Neural progenitor cell (in vitro differentiated cells): ENCODE measurements at regions not wholly inside any gene's neighbourhood (a gene's known extent, or its start where the extent isn't known, plus 50 kb on each side); places are given as distances from the start of the nearest gene placed in this dataset.
"Not testable (repeated sequence)": the region's sequence is repeated elsewhere in the genome, so short reads cannot be mapped to it uniquely, and the experiment has no call there.

Experiments used
- DNase-seq: peaks from one replicate; pipeline ENCODE4 v3.0.0-alpha.2; 2016; ENCODE audit warnings: low spot score
- H2AFZ ChIP-seq: fragments of 200-600 bp; sonication (generic); replicated peaks from 2 replicates; pipeline ENCODE4 v1.6.1; 2016; ENCODE audit warnings: antibody characterized with exemption
- H3F3A ChIP-seq: fragments of 200-600 bp; sonication (generic); 2 replicates; pipeline ENCODE4 v1.6.1; 2016; ENCODE audit warnings: antibody characterized with exemption, low read depth
- H3K27ac ChIP-seq: fragments of 200-600 bp; sonication (generic); 2 replicates; pipeline ENCODE4 v1.5.1; 2016; ENCODE audit warnings: mild to moderate bottlenecking
- H3K27me3 ChIP-seq: fragments of 200-600 bp; sonication (generic); 2 replicates; pipeline ENCODE4 v1.6.1; 2016; ENCODE audit warnings: mild to moderate bottlenecking, moderate library complexity
- H3K36me3 ChIP-seq: fragments of 200-600 bp; sonication (generic); 2 replicates; pipeline ENCODE4 v1.5.1; 2016
- H3K4me1 ChIP-seq: fragments of 200-600 bp; sonication (generic); 2 replicates; pipeline ENCODE4 v1.6.1; 2016; ENCODE audit warnings: mixed run types
- H3K4me2 ChIP-seq: fragments of 200-600 bp; sonication (generic); 2 replicates; pipeline ENCODE4 v1.6.1; 2016
- H3K4me3 ChIP-seq: fragments of 200-600 bp; sonication (generic); 2 replicates; pipeline ENCODE4 v1.5.1; 2016
- H3K79me2 ChIP-seq: fragments of 200-600 bp; sonication (generic); 2 replicates; pipeline ENCODE4 v1.6.1; 2016; ENCODE audit warnings: low read depth
- H3K9ac ChIP-seq: fragments of 200-600 bp; sonication (generic); 2 replicates; pipeline ENCODE4 v1.6.1; 2016
- H3K9me3 ChIP-seq: fragments of 200-600 bp; sonication (generic); 2 replicates; pipeline ENCODE4 v1.5.1; 2016; ENCODE audit warnings: low read depth
- H4K20me1 ChIP-seq: fragments of 200-600 bp; sonication (generic); 2 replicates; pipeline ENCODE4 v1.6.1; 2016; ENCODE audit warnings: low read depth
- H3K27ac Mint-ChIP-seq: 3 replicates; pipeline ENCODE4 v1.8.0; 2021; ENCODE audit warnings: mixed read lengths
- H3K27me3 Mint-ChIP-seq: 2 replicates; pipeline ENCODE4 v1.8.0; 2022; ENCODE audit warnings: low read depth, mild to moderate bottlenecking, inconsistent platforms, moderate library complexity, mixed read lengths; ENCODE audit not compliant: insufficient read depth
- H3K36me3 Mint-ChIP-seq: 3 replicates; pipeline ENCODE4 v1.8.0; 2021; ENCODE audit warnings: mixed read lengths
- H3K4me1 Mint-ChIP-seq: 3 replicates; pipeline ENCODE4 v1.8.0; 2021; ENCODE audit warnings: mixed read lengths
- H3K4me3 Mint-ChIP-seq: 3 replicates; pipeline ENCODE4 v1.8.0; 2021; ENCODE audit warnings: mild to moderate bottlenecking, moderate library complexity, mixed read lengths
- H3K9me3 Mint-ChIP-seq: 3 replicates; pipeline ENCODE4 v1.8.0; 2020; ENCODE audit warnings: mixed read lengths
- CTCF ChIP-seq: fragments of 200-600 bp; sonication (generic); IDR thresholded peaks from 2 replicates; pipeline ENCODE4 v1.5.1; 2017; ENCODE audit warnings: antibody characterized with exemption, mild to moderate bottlenecking
- EZH2 ChIP-seq: fragments of 200-600 bp; sonication (generic); IDR thresholded peaks from 2 replicates; pipeline ENCODE4 v1.6.1; 2017; ENCODE audit warnings: antibody characterized with exemption, mild to moderate bottlenecking, moderate library complexity
- EZH2phosphoT487 ChIP-seq: fragments of 200-600 bp; sonication (generic); IDR thresholded peaks from 2 replicates; pipeline ENCODE4 v1.6.1; 2017; ENCODE audit warnings: antibody characterized with exemption

- H3K4me3 Mint-ChIP-seq = no peak overlapping the region
- no peak overlapping the region for H3K4me3 ChIP-seq
- no peak overlapping the region for H3K27ac ChIP-seq
- no peaks in the 10 kb centered on the region for H3K27me3 ChIP-seq
- no peak for TF ChIP-seq EZH2phosphoT487
- TF ChIP-seq EZH2 = no peak
- no peak for TF ChIP-seq CTCF
- no peaks in the 10 kb centered on the region for H3K9me3 ChIP-seq
- H3K27ac Mint-ChIP-seq = no peak overlapping the region
- H2AFZ ChIP-seq = no peak overlapping the region
- no peaks in the 10 kb centered on the region for H3K4me1 ChIP-seq
- no peak overlapping the region for H3K4me2 ChIP-seq
- no peaks in the 10 kb centered on the region for H3K79me2 ChIP-seq
- H3K9me3 Mint-ChIP-seq = peaks cover 2% of the 10 kb centered on the region
- H3F3A ChIP-seq = no peaks in the 10 kb centered on the region
- no peak overlapping the region for H3K9ac ChIP-seq
- H3K36me3 Mint-ChIP-seq = no peaks in the 10 kb centered on the region
- H3K36me3 ChIP-seq = no peaks in the 10 kb centered on the region
- DNase-seq = no peak
- H4K20me1 ChIP-seq = no peaks in the 10 kb centered on the region
- no peaks in the 10 kb centered on the region for H3K4me1 Mint-ChIP-seq
- no peaks in the 10 kb centered on the region for H3K27me3 Mint-ChIP-seq
Observed at GRCh38 chr4:126766241-126766640, 866.5 kb upstream of the INTU start.

GRCh38 chr4:126768338-126768737, 864.4 kb upstream of the INTU start:
- TF ChIP-seq EZH2 (no peak), CTCF (no peak), EZH2phosphoT487 (no peak)
- Histone ChIP-seq H4K20me1 (no peaks in the 10 kb centered on the region), H3K9me3 (no peaks in the 10 kb centered on the region), H3K27ac (no peak overlapping the region), H3K27me3 (no peaks in the 10 kb centered on the region), H3K36me3 (no peaks in the 10 kb centered on the region), H2AFZ (no peak overlapping the region), H3K4me2 (no peak overlapping the region), H3K4me3 (no peak overlapping the region), H3F3A (no peaks in the 10 kb centered on the region), H3K79me2 (no peaks in the 10 kb centered on the region), H3K4me1 (peaks cover 7% of the 10 kb centered on the region), H3K9ac (no peak overlapping the region)
- Mint-ChIP-seq H3K4me1 (peaks cover 4% of the 10 kb centered on the region), H3K9me3 (peaks cover 5% of the 10 kb centered on the region), H3K27me3 (no peaks in the 10 kb centered on the region), H3K4me3 (no peak overlapping the region), H3K27ac (no peak overlapping the region), H3K36me3 (peaks cover 3% of the 10 kb centered on the region)
- no peak for DNase-seq

GRCh38 chr4:126770811-126771553, 861.8 kb upstream of the INTU start:
- H3K27ac ChIP-seq, H4K20me1 ChIP-seq, H3K27me3 ChIP-seq, DNase-seq, H3K9me3 ChIP-seq, H3K36me3 ChIP-seq, H3K4me3 Mint-ChIP-seq, H3K79me2 ChIP-seq, H3K9ac ChIP-seq, H3K4me1 ChIP-seq, H3F3A ChIP-seq, H3K4me3 ChIP-seq, H3K4me1 Mint-ChIP-seq, H3K27ac Mint-ChIP-seq, H3K36me3 Mint-ChIP-seq, H2AFZ ChIP-seq, H3K9me3 Mint-ChIP-seq, H3K4me2 ChIP-seq, H3K27me3 Mint-ChIP-seq: not testable (repeated sequence)

- not testable (repeated sequence) for H3K4me1 ChIP-seq, H3K9me3 Mint-ChIP-seq, DNase-seq, H3K4me3 ChIP-seq, H3K9ac ChIP-seq, H2AFZ ChIP-seq, H3K4me3 Mint-ChIP-seq, H3K36me3 ChIP-seq, H3K36me3 Mint-ChIP-seq, H3K27me3 Mint-ChIP-seq, H3K4me1 Mint-ChIP-seq, H3K27ac ChIP-seq, H3K79me2 ChIP-seq, H3K27me3 ChIP-seq, H4K20me1 ChIP-seq, H3K27ac Mint-ChIP-seq, H3K4me2 ChIP-seq, H3F3A ChIP-seq, H3K9me3 ChIP-seq
Observed at GRCh38 chr4:126771618-126772017, 861.1 kb upstream of the INTU start.
